ENCODE measurements at regions not wholly inside any gene's neighbourhood (a gene's known extent, or its start where the extent isn't known, plus 50 kb on each side); places are given as distances from the start of the nearest gene placed in this dataset.

DNA sequence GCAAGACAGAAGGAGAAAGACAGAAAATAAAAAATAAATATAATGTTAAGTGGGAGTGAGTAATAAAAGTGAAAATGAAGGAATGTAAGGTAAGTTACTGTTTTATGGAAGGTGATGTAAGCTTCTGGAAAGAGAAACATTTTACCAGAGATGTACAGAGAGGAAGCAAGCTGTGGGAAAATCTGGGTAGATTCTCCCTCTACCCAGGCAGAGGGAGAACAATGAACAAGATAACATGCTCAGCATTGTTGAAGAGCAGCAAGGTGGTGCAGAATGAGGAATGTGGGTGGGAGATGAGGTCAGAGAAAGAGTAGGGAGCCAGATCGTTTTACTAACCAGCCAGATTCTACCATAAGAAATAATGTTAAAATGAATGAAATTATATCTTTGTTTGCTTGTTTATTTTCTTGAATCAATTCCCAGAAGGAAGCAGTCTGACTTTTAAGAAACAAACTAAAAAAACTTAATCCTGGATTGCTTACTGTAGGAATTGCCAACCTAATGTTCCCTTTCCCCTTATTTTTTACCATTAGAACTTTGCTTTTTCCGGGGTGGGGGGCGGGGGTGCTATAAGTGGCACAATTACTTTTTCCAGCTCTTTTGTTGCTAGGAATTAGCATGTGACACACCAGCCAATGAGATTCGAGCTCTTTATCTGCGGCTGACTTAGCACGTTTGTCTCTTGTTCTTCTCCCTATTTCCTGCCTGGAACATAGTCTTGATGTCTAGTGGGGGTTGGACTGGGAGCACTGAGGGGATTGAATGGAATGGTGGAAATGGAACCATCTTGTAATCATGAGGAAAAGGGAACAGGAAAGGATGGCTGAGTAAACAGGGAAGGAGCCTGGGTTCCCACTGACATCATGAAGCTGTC is 356.7 kb downstream of the TMEM167A start (continued):
- TF ChIP-seq, protein P1, sequence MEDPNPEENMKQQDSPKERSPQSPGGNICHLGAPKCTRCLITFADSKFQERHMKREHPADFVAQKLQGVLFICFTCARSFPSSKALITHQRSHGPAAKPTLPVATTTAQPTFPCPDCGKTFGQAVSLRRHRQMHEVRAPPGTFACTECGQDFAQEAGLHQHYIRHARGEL (CRISPR knock-in tag; IDR thresholded peaks at IDR 0.05) = no peak
- TF ChIP-seq IKZF1 (IDR thresholded peaks at IDR 0.05) (no peak), KLF6 (CRISPR knock-in tag; IDR thresholded peaks at IDR 0.05) (no peak)

- POLR2A ChIA-PET = no interaction called here
- TF ChIP-seq RBM22 (optimal IDR thresholded peaks at IDR 0.05; ENCODE audit: low read length) = no peak
- TF ChIP-seq, protein P2, sequence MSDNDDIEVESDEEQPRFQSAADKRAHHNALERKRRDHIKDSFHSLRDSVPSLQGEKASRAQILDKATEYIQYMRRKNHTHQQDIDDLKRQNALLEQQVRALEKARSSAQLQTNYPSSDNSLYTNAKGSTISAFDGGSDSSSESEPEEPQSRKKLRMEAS (IDR thresholded peaks at IDR 0.05) = no peak
- TF ChIP-seq ZNF83 (CRISPR knock-in tag; IDR thresholded peaks at IDR 0.05; ENCODE audit: borderline replicate concordance) = no peak
- TF ChIP-seq, protein P3, sequence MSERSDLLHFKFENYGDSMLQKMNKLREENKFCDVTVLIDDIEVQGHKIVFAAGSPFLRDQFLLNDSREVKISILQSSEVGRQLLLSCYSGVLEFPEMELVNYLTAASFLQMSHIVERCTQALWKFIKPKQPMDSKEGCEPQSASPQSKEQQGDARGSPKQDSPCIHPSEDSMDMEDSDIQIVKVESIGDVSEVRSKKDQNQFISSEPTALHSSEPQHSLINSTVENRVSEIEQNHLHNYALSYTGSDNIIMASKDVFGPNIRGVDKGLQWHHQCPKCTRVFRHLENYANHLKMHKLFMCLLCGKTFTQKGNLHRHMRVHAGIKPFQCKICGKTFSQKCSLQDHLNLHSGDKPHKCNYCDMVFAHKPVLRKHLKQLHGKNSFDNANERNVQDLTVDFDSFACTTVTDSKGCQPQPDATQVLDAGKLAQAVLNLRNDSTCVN (CRISPR knock-in tag; IDR thresholded peaks at IDR 0.05; ENCODE audit: borderline replicate concordance) = no peak
- TF ChIP-seq ZNF710 (CRISPR knock-in tag; IDR thresholded peaks at IDR 0.05; ENCODE audit: borderline replicate concordance) = no peak
- TF ChIP-seq SRSF4 (IDR thresholded peaks at IDR 0.05; ENCODE audit: low read depth, low read length, poor library complexity, severe bottlenecking) = no peak
- no peak for TF ChIP-seq ZNF354B (CRISPR knock-in tag; IDR thresholded peaks at IDR 0.05)
- no peak for TF ChIP-seq HOXA9 (CRISPR knock-in tag; IDR thresholded peaks at IDR 0.05; ENCODE audit: borderline replicate concordance)
- no peak for TF ChIP-seq ZNF766 (CRISPR knock-in tag; IDR thresholded peaks at IDR 0.05; ENCODE audit: borderline replicate concordance)
- TF ChIP-seq, protein P4, sequence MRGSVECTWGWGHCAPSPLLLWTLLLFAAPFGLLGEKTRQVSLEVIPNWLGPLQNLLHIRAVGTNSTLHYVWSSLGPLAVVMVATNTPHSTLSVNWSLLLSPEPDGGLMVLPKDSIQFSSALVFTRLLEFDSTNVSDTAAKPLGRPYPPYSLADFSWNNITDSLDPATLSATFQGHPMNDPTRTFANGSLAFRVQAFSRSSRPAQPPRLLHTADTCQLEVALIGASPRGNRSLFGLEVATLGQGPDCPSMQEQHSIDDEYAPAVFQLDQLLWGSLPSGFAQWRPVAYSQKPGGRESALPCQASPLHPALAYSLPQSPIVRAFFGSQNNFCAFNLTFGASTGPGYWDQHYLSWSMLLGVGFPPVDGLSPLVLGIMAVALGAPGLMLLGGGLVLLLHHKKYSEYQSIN (CRISPR knock-in tag; IDR thresholded peaks at IDR 0.05; ENCODE audit: borderline replicate concordance) = no peak
- TF ChIP-seq ZNF251 (CRISPR knock-in tag; IDR thresholded peaks at IDR 0.05) = no peak
- TF ChIP-seq NKX3-1 (CRISPR knock-in tag; IDR thresholded peaks at IDR 0.05) = no peak
Measured at GRCh38 chr5:82719368-82719767, 357.8 kb downstream of the TMEM167A start.

More at GRCh38 chr5:82719368-82719767, 357.8 kb downstream of the TMEM167A start:
- no TSS peak for BruUV-seq (replicated peaks)
- H3K4me1 ChIP-seq (ENCODE audit: insufficient read depth, low read length) = no peaks in the 10 kb centered on the region
- CTCF ChIA-PET (ENCODE audit: low intra/inter-chr PET ratio, low total read pairs) = no interaction called here
- in situ Hi-C loops (cut with HindIII; ENCODE audit: extremely low pct_ligation_motif_present, low pct_unique_long_range_greater_than_20kb) = no loop called here
- no peak overlapping the region for H2AFZ ChIP-seq (ENCODE audit: low read length)
- no peaks in the 10 kb centered on the region for H3K9me3 ChIP-seq (ENCODE audit: low read length)
- no peak overlapping the region for H3K9ac ChIP-seq (ENCODE audit: insufficient read depth, low read depth, low read length)
- no peaks in the 10 kb centered on the region; a peak in 1 of 5 replicates for H3K27me3 ChIP-seq (ENCODE audit: control insufficient read depth in 1 of 2, insufficient read depth in 2 of 2, low read length in 2 of 2)
- H4K20me1 ChIP-seq (ENCODE audit: insufficient read depth, low read length) = no peaks in the 10 kb centered on the region
- no peak for ATAC-seq
- H3K27ac ChIP-seq (ENCODE audit: extremely low read length, insufficient read depth, low read length) = no peak overlapping the region
- H3K36me3 ChIP-seq (replicated peaks in 1 of 2; ENCODE audit: control insufficient read depth in 1 of 2, insufficient read depth in 2 of 2, low read length in 2 of 2) = no peaks in the 10 kb centered on the region
- intact Hi-C loops (cut with micrococcal nuclease; ENCODE audit: unreplicated experiment) = no loop called here
- FAIRE-seq = no peak
- no peak overlapping the region for H3K4me3 ChIP-seq (replicated peaks in 1 of 3; ENCODE audit: insufficient read depth in 1 of 3, low read depth in 2 of 3, low read length in 3 of 3)
- no peak for DNase-seq (ENCODE audit: low spot score)
- no peak overlapping the region for H3K4me2 ChIP-seq (ENCODE audit: low read depth, low read length)
- 45% methylated on average over 1 of the region's 1 CpG for WGBS (ENCODE audit: low lambda C conversion rate)
- no peaks in the 10 kb centered on the region for H3K79me2 ChIP-seq (ENCODE audit: insufficient read depth, low read length)

Data from HepG2 (cell line).